ENCODE measurements at regions not wholly inside any gene's neighbourhood (a gene's known extent, or its start where the extent isn't known, plus 50 kb on each side); places are given as distances from the start of the nearest gene placed in this dataset.
A peak's percentile ranks its signal among the peaks of the same experiment; 100 is the strongest.
"Not testable (repeated sequence)": the region's sequence is repeated elsewhere in the genome, so short reads cannot be mapped to it uniquely, and the experiment has no call there.

DNA sequence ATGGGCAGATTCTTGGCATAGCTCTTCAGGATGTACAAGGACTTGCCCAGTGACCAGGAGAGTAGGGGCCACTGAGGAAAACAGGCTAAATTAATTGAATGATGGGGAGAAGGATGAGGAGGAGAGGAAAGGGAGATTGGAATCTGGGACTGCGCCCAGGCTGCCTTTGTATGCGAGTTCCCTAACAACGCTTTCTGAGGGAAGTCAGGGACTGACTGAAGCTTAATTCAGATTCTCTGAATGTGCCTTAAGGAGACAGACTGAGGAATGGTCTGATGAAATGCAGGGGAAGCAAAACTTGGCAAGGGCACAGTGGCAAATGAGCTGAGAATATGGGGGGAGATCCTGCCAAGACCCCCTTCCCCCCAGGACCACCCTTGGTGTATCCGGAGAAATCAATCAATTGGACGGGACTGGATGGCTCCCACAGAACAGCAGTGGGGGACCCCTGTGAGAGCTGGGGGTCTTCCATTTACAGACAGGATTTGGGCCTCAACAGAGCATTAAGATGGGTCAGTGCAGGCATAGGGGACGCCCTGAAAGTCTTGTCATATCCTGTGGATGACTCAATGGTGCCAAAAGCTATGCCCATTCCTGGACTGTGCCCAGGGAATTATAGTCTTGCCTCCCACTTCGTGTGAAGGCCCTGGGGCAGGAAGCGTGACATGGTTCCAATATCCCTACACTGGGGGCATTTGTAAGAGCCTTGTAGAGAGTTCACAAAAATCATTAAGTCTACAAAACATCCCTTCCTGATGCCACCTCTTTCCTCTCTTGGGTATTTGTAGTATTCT, 215.5 kb upstream of the TNC start:
- peaks cover 4% of the 10 kb centered on the region for H3K9me3 ChIP-seq (replicated peaks; ENCODE audit: control insufficient read depth, low read depth, low read length)
- H3K4me1 ChIP-seq (ENCODE audit: control insufficient read depth, insufficient read depth, low read length): no peaks in the 10 kb centered on the region
- DNase-seq: no peak
- no peak overlapping the region for H3K27ac ChIP-seq (ENCODE audit: low read length)
- H3K27me3 ChIP-seq (ENCODE audit: control insufficient read depth, insufficient read depth, low read length): no peaks in the 10 kb centered on the region
- 96% methylated on average over 6 of the region's 8 CpGs for WGBS (ENCODE audit: insufficient coverage)
- no peak overlapping the region for H3K4me3 ChIP-seq (ENCODE audit: low read length)
- H3K36me3 ChIP-seq (ENCODE audit: control insufficient read depth, insufficient read depth, low read length): no peaks in the 10 kb centered on the region

DNA sequence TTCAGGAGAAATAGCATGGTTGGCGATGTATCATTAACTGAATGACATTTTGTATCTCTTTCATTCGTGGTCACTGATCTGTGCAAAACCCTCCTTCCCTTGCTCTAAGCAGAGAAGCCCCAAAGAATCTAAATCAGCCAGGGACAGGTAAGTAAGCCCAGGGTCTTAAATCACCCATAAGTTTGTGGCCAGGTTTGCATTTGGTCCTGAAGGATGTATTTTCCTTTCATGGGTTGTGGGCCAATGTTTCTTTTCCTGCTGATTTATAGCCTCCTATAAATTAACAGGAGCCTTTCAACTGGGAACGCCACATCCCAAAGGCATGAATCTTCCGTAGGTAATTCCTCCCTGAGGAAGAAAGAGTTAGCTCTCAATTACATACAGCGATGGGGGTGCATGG, 217.5 kb upstream of the TNC start:
- no peak for DNase-seq
- H3K27me3 ChIP-seq (ENCODE audit: control insufficient read depth, insufficient read depth, low read length): no peaks in the 10 kb centered on the region
- no peaks in the 10 kb centered on the region for H3K4me1 ChIP-seq (ENCODE audit: control insufficient read depth, insufficient read depth, low read length)
- H3K4me3 ChIP-seq (ENCODE audit: low read length): no peak overlapping the region
- H3K27ac ChIP-seq (ENCODE audit: low read length): no peak overlapping the region
- no peaks in the 10 kb centered on the region for H3K36me3 ChIP-seq (ENCODE audit: control insufficient read depth, insufficient read depth, low read length)
- peaks cover 4% of the 10 kb centered on the region for H3K9me3 ChIP-seq (replicated peaks; ENCODE audit: control insufficient read depth, low read depth, low read length)
- WGBS (ENCODE audit: insufficient coverage): no CpG with 5 or more reads among the region's 5 CpGs

DNA sequence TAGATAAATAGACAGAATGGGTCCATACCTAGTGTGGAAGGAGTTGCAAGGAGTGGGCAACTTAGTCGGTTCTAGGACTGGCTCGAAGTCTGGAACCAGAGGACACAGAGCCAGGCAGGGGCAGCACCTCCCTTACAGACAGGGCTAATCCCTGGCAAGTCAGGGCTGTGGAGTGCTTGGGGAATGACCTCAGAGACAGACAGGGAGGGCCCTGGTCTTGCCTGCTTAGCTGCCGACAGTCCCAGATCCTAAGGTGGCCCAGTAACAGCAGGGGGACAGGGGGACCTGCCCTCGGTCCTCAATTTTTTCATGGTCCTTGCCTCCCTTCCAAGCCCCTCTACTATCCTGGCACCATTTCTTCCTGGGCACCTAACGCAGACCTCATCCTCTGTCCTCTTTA, 222.4 kb upstream of the TNC start:
- Histone ChIP-seq H3K9me3 (replicated peaks; ENCODE audit: control insufficient read depth, low read depth, low read length) (peaks cover 4% of the 10 kb centered on the region), H3K36me3 (ENCODE audit: control insufficient read depth, insufficient read depth, low read length) (no peaks in the 10 kb centered on the region), H3K27ac (ENCODE audit: low read length) (no peak overlapping the region), H3K4me3 (ENCODE audit: low read length) (no peak overlapping the region), H3K4me1 (ENCODE audit: control insufficient read depth, insufficient read depth, low read length) (peaks cover 2% of the 10 kb centered on the region), H3K27me3 (ENCODE audit: control insufficient read depth, insufficient read depth, low read length) (no peaks in the 10 kb centered on the region)
- 0% methylated on average over 1 of the region's 5 CpGs for WGBS (ENCODE audit: insufficient coverage)
- no peak for DNase-seq

DNA sequence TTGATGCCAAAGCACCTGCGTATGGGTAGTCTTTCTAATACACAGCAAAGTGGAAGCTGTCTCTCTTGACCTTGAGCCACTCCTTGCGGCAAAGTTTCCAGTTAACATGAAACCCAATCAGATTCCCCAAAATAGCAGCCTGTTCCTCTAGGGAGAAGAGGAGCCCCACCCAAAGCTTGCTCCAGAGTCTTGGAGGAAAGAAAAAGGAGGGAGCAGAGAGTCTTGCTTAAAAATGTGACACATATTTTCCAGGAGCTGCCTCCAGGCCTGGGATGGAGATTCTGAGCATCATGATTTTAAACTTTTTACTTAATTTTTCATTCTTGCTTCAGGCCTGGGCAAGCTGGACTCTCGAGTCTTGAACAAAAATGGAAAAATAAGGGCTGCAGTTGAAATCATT, 223.5 kb upstream of the TNC start:
- no CpG with 5 or more reads among the region's 3 CpGs for WGBS (ENCODE audit: insufficient coverage)
- Histone ChIP-seq H3K27me3 (ENCODE audit: control insufficient read depth, insufficient read depth, low read length) (no peaks in the 10 kb centered on the region), H3K9me3 (replicated peaks; ENCODE audit: control insufficient read depth, low read depth, low read length) (no peaks in the 10 kb centered on the region), H3K27ac (ENCODE audit: low read length) (no peak overlapping the region), H3K4me1 (ENCODE audit: control insufficient read depth, insufficient read depth, low read length) (peaks cover 2% of the 10 kb centered on the region), H3K4me3 (ENCODE audit: low read length) (no peak overlapping the region), H3K36me3 (ENCODE audit: control insufficient read depth, insufficient read depth, low read length) (no peaks in the 10 kb centered on the region)
- DNase-seq: peak; percentile 90

DNA sequence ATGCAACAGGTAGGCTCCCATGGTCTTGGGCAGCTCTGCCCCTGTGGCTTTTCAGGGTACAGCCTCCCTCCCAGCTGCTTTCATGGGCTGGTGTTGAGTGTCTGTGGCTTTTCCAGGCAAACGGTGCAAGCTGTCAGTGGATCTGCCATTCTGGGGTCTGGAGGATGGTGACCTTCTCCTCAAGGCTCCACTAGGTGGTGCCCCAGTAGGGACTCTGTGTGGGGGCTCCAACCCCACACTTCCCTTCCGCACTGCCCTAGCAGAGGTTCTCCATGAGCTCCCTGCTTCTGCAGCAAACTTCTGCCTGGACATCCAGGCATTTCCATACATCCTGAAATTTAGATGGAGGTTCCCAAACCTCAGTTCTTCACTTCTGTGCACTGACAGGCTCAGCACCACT, 229.8 kb upstream of the TNC start:
- 89% methylated on average over 1 of the region's 2 CpGs for WGBS (ENCODE audit: insufficient coverage)
- H3K27ac ChIP-seq (ENCODE audit: low read length); H3K9me3 ChIP-seq (replicated peaks; ENCODE audit: control insufficient read depth, low read depth, low read length); H3K36me3 ChIP-seq (ENCODE audit: control insufficient read depth, insufficient read depth, low read length); DNase-seq; H3K4me3 ChIP-seq (ENCODE audit: low read length); H3K4me1 ChIP-seq (ENCODE audit: control insufficient read depth, insufficient read depth, low read length); H3K27me3 ChIP-seq (ENCODE audit: control insufficient read depth, insufficient read depth, low read length): not testable (repeated sequence)

DNA sequence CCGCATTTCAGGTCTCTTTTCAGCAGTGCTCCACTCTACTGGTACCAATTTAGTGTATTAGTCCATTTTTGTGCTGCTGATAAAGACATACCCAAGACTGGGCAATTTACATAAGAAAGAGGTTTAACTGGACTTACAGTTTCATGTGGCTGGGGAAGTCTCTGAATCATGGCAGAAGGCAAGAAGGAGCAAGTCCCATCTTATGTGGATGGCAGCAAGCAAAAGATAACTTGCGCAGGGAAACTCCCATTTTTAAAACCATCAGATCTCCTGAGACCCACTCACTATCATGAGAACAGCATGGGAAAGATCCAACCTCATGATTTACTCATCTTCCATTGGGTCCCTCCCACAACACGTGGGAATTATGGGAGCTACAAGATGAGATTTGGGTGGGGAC, 231.0 kb upstream of the TNC start:
- WGBS (ENCODE audit: insufficient coverage): no CpG with 5 or more reads among the region's 3 CpGs
- not testable (repeated sequence) for H3K27me3 ChIP-seq (ENCODE audit: control insufficient read depth, insufficient read depth, low read length); DNase-seq; H3K4me3 ChIP-seq (ENCODE audit: low read length); H3K36me3 ChIP-seq (ENCODE audit: control insufficient read depth, insufficient read depth, low read length); H3K4me1 ChIP-seq (ENCODE audit: control insufficient read depth, insufficient read depth, low read length); H3K27ac ChIP-seq (ENCODE audit: low read length); H3K9me3 ChIP-seq (replicated peaks; ENCODE audit: control insufficient read depth, low read depth, low read length)

DNA sequence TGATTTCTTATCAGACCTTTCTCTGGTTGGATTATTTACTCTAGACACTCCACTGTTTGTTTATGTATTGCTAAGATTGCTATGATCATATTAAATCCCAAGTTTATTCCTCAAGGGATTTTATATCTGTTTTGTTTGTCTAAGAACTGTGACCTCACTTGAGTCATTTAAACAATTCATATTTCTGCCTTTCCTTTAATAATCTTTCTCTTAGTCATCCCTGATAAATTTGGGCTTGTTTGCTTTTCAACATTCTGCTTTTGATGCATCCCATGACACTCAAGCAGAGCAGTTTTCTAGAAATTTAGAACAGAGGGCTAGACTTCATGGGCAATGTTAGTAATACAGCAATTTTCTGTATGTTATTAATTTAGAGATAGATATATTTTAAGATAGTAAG, 231.6 kb upstream of the TNC start:
- H3K27ac ChIP-seq (ENCODE audit: low read length): no peak overlapping the region
- DNase-seq: peak; percentile 26
- H3K27me3 ChIP-seq (ENCODE audit: control insufficient read depth, insufficient read depth, low read length): no peaks in the 10 kb centered on the region
- H3K4me3 ChIP-seq (ENCODE audit: low read length): no peak overlapping the region
- H3K36me3 ChIP-seq (ENCODE audit: control insufficient read depth, insufficient read depth, low read length): no peaks in the 10 kb centered on the region
- peaks cover 5% of the 10 kb centered on the region for H3K9me3 ChIP-seq (replicated peaks; ENCODE audit: control insufficient read depth, low read depth, low read length)
- no peaks in the 10 kb centered on the region for H3K4me1 ChIP-seq (ENCODE audit: control insufficient read depth, insufficient read depth, low read length)

DNA sequence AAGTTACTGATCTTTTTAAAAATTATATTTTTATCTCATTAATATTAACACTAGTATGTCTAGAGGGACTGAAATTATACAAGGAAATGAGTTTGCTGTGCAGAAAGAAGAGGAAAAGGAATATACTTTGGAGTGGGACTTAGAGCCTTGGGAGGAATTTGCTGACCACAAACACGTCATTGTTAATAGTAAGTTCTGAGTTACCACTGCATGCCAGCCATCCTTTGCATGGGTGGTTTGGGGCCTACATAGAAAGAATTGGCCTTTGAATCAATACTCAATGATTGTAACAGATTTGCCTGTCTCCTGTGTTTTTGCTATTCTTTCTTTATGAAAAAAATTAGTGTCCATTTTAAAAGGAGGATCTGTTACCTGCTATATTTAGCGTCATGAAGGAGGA, 232.6 kb upstream of the TNC start:
- H3K36me3 ChIP-seq (ENCODE audit: control insufficient read depth, insufficient read depth, low read length): no peaks in the 10 kb centered on the region
- no peak for DNase-seq
- H3K9me3 ChIP-seq (replicated peaks; ENCODE audit: control insufficient read depth, low read depth, low read length): peaks cover 5% of the 10 kb centered on the region
- H3K4me3 ChIP-seq (ENCODE audit: low read length): no peak overlapping the region
- WGBS (ENCODE audit: insufficient coverage): no CpG with 5 or more reads among the region's 2 CpGs
- H3K27ac ChIP-seq (ENCODE audit: low read length): no peak overlapping the region
- H3K27me3 ChIP-seq (ENCODE audit: control insufficient read depth, insufficient read depth, low read length): no peaks in the 10 kb centered on the region
- no peaks in the 10 kb centered on the region for H3K4me1 ChIP-seq (ENCODE audit: control insufficient read depth, insufficient read depth, low read length)

DNA sequence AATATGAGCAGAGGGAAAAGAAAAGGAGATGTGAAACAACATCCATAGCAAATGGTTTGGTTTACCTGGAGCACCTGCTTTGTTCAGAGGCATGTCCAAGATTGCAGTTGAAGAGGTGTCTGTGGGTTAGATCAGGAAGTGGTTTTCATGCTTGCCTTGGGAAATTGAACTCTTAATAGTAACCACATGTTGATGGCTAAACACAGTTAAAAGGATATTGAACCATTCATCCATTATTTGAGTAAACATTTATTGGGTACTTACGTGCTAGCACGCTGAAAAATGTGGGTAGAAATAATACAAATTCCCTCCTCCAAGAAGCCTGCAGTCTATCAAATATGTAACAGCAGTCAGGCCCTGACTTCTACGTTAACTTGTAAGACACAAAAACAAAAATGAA, 235.7 kb upstream of the TNC start:
- Histone ChIP-seq H3K27me3 (ENCODE audit: control insufficient read depth, insufficient read depth, low read length) (no peaks in the 10 kb centered on the region), H3K4me1 (ENCODE audit: control insufficient read depth, insufficient read depth, low read length) (no peaks in the 10 kb centered on the region), H3K36me3 (ENCODE audit: control insufficient read depth, insufficient read depth, low read length) (no peaks in the 10 kb centered on the region), H3K27ac (ENCODE audit: low read length) (no peak overlapping the region), H3K4me3 (ENCODE audit: low read length) (no peak overlapping the region), H3K9me3 (replicated peaks; ENCODE audit: control insufficient read depth, low read depth, low read length) (no peaks in the 10 kb centered on the region)
- WGBS (ENCODE audit: insufficient coverage): no CpG with 5 or more reads among the region's 3 CpGs
- DNase-seq: no peak

DNA sequence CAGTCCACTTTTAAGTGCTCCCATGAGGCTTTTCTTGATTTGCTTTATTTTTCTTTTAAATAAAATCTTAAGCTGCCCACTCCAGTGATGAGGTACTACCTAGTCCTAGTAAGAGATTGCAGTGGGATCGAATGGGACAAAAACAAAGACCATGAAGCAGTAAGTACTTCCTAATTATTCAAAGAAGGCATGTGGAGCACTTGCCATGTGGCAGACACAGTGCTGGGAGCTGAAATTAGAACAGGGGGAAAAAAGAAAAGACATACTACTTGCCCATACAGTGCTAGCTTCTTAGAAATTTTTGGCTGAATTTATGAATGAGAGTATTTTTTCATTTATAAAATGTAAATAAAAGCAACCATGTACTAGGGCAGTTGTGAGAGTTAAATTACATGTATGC, 239.9 kb upstream of the TNC start:
- no peaks in the 10 kb centered on the region for H3K9me3 ChIP-seq (replicated peaks; ENCODE audit: control insufficient read depth, low read depth, low read length)
- no peaks in the 10 kb centered on the region for H3K4me1 ChIP-seq (ENCODE audit: control insufficient read depth, insufficient read depth, low read length)
- H3K4me3 ChIP-seq (ENCODE audit: low read length): no peak overlapping the region
- no peak for DNase-seq
- H3K27ac ChIP-seq (ENCODE audit: low read length): no peak overlapping the region
- H3K36me3 ChIP-seq (ENCODE audit: control insufficient read depth, insufficient read depth, low read length): no peaks in the 10 kb centered on the region
- H3K27me3 ChIP-seq (ENCODE audit: control insufficient read depth, insufficient read depth, low read length): no peaks in the 10 kb centered on the region
- no CpG with 5 or more reads among the region's 1 CpG for WGBS (ENCODE audit: insufficient coverage)

Data from muscle of leg (tissue), 3 donors.